PC-9 (cell line): ENCODE measurements at regions not wholly inside any gene's neighbourhood (a gene's known extent, or its start where the extent isn't known, plus 50 kb on each side); places are given as distances from the start of the nearest gene placed in this dataset.

Source experiments
- BruUV-seq: library from RNA; stranded (reverse); fragments of 400-500 nt; replicated peaks from 2 replicates; lab custom pipeline; 2021; lab: Mats Ljungman, UMichigan
- CTCF ChIA-PET: fragments of 300-600 bp; sonication (Branson Sonifier 250); formaldehyde crosslinking; loops from one replicate; lab custom pipeline; 2022; ENCODE audit warnings: antibody characterized with exemption; lab: Charles Lee
- POLR2A ChIA-PET: fragments of 300-600 bp; sonication (Branson Sonifier 250); formaldehyde crosslinking; loops from one replicate; lab custom pipeline; 2022; ENCODE audit warnings: antibody characterized with exemption; ENCODE audit not compliant: unreplicated experiment; lab: Charles Lee
- DNase-seq, 2 experiments: peaks; one replicate each; pipeline versions ENCODE4 v3.0.0 to v3.0.0-alpha.2; 2015 to 2022; ENCODE audit warnings: mixed read lengths in 1 of 2
- H2AFZ ChIP-seq: fragments of 200-600 bp; sonication (generic); 2 replicates; pipeline ENCODE4 v1.8.1; 2017; ENCODE audit warnings: antibody characterized with exemption
- H3F3A ChIP-seq: fragments of 200-600 bp; sonication (generic); 2 replicates; pipeline ENCODE4 v1.8.1; 2017; ENCODE audit warnings: antibody characterized with exemption, mild to moderate bottlenecking, low read depth; ENCODE audit not compliant: insufficient read depth
- H3K27ac ChIP-seq: fragments of 200-600 bp; sonication (generic); 2 replicates; pipeline ENCODE4 v1.6.1; 2016; ENCODE audit warnings: mixed run types
- H3K27me3 ChIP-seq: fragments of 200-600 bp; sonication (generic); 2 replicates; pipeline ENCODE4 v1.6.1; 2016; ENCODE audit warnings: low read depth, mixed run types; ENCODE audit not compliant: insufficient read depth
- H3K36me3 ChIP-seq: fragments of 200-600 bp; sonication (generic); 2 replicates; pipeline ENCODE4 v1.6.1; 2016; ENCODE audit warnings: low read depth, mixed run types
- H3K4me1 ChIP-seq: fragments of 200-600 bp; sonication (generic); replicated peaks from 2 replicates; pipeline ENCODE4 v1.6.1; 2016; ENCODE audit warnings: mixed run types; ENCODE audit not compliant: insufficient read depth
- H3K4me2 ChIP-seq: fragments of 200-600 bp; sonication (generic); 2 replicates; pipeline ENCODE4 v1.6.1; 2017; ENCODE audit warnings: mixed run types
- H3K4me3 ChIP-seq: fragments of 200-600 bp; sonication (generic); 2 replicates; pipeline ENCODE4 v1.6.1; 2016; ENCODE audit warnings: mixed run types
- H3K79me2 ChIP-seq: fragments of 200-600 bp; sonication (generic); 2 replicates; pipeline ENCODE4 v1.6.1; 2017; ENCODE audit warnings: low read depth, mixed run types
- H3K9me2 ChIP-seq: fragments of 200-600 bp; sonication (generic); 2 replicates; pipeline ENCODE4 v1.8.1; 2017; ENCODE audit warnings: mild to moderate bottlenecking; ENCODE audit not compliant: insufficient read depth
- H3K9me3 ChIP-seq: fragments of 200-600 bp; sonication (generic); 2 replicates; pipeline ENCODE4 v1.8.1; 2016; ENCODE audit warnings: low read depth; ENCODE audit not compliant: insufficient read depth
- H4K20me1 ChIP-seq: fragments of 200-600 bp; sonication (generic); 2 replicates; pipeline ENCODE4 v1.8.1; 2017; ENCODE audit not compliant: insufficient read depth
- EZH2 ChIP-seq: fragments of 200-600 bp; sonication (generic); IDR thresholded peaks from 2 replicates; pipeline ENCODE4 v1.8.0; 2017; ENCODE audit warnings: antibody characterized with exemption, low read depth
- intact Hi-C: fragments of 100-400 bp; cut with micrococcal nuclease; formaldehyde crosslinking; loops from one replicate; pipeline ENCODE4 v1.10.0; 2022; ENCODE audit not compliant: unreplicated experiment
- TF ChIP-seq, protein P1 (sequence below): fragments of 200-600 bp; sonication (generic); conservative IDR thresholded peaks from 2 replicates; pipeline ENCODE4 v1.6.1; 2017; ENCODE audit warnings: mixed run types, antibody characterized with exemption, mild to moderate bottlenecking, moderate library complexity

DNA sequence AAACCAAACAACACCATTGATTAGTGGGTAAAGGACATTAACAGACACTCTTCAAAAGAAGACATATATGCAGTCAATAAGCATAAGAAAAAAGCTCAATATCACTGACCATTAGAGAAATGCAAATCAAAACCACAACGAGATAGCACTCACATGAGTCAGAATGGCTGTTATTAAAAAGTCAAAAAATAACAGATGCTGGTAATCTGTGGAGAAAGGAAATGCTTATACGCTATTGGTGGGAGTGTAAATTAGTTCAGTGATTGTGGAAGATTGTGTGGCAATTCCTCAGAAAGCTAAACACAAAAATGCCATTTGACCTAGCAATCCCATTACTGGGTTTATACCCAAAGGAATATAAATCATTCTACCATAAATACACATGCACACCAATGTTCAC is 182.6 kb downstream of the TRPC6 start:
- Histone ChIP-seq H3K9me3 (0 out of 2 replicates have a peak, but pooled peaks cover 4% of the 10 kb centered on the region), H3F3A (no peaks in the 10 kb centered on the region), H3K4me1 (no peaks in the 10 kb centered on the region), H4K20me1 (no peaks in the 10 kb centered on the region), H2AFZ (no peak overlapping the region), H3K4me3 (no peak overlapping the region), H3K27me3 (no peaks in the 10 kb centered on the region), H3K36me3 (no peaks in the 10 kb centered on the region), H3K4me2 (no peak overlapping the region), H3K27ac (no peak overlapping the region), H3K9me2 (no peaks in the 10 kb centered on the region), H3K79me2 (no peaks in the 10 kb centered on the region)
- BruUV-seq: no TSS peak
- intact Hi-C loops: no loop called here
- POLR2A ChIA-PET: no interaction called here
- TF ChIP-seq, protein P1, sequence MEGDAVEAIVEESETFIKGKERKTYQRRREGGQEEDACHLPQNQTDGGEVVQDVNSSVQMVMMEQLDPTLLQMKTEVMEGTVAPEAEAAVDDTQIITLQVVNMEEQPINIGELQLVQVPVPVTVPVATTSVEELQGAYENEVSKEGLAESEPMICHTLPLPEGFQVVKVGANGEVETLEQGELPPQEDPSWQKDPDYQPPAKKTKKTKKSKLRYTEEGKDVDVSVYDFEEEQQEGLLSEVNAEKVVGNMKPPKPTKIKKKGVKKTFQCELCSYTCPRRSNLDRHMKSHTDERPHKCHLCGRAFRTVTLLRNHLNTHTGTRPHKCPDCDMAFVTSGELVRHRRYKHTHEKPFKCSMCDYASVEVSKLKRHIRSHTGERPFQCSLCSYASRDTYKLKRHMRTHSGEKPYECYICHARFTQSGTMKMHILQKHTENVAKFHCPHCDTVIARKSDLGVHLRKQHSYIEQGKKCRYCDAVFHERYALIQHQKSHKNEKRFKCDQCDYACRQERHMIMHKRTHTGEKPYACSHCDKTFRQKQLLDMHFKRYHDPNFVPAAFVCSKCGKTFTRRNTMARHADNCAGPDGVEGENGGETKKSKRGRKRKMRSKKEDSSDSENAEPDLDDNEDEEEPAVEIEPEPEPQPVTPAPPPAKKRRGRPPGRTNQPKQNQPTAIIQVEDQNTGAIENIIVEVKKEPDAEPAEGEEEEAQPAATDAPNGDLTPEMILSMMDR: no peak
- TF ChIP-seq EZH2: no peak
- CTCF ChIA-PET: no interaction called here
- no peak for DNase-seq

DNA sequence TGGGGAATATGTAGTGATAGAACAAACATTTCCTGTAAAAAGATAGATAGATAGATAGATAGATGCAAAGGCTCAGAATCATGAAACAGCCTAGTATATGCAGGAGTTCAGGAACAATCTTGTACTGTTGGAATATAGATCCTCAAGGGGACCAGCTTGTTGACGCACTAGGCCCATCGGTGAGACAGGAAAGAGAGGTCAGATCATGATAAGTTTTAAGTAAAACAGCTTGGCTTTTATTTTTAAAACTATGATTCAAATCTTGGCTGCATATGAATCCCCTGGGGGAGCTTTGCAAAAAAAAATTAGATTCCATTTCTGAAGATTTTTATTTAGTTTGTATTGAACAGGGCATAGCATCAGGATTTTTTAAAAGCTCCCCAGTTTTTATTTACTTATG is 185.8 kb downstream of the TRPC6 start:
- Histone ChIP-seq H3K9me2 (no peaks in the 10 kb centered on the region), H3K4me2 (no peak overlapping the region), H3K9me3 (no peaks in the 10 kb centered on the region), H3K27me3 (no peaks in the 10 kb centered on the region), H3K79me2 (no peaks in the 10 kb centered on the region), H3F3A (no peaks in the 10 kb centered on the region), H3K4me3 (no peak overlapping the region), H3K4me1 (no peaks in the 10 kb centered on the region), H4K20me1 (no peaks in the 10 kb centered on the region), H2AFZ (no peak overlapping the region), H3K27ac (no peak overlapping the region), H3K36me3 (no peaks in the 10 kb centered on the region)
- BruUV-seq: no TSS peak
- ChIA-PET POLR2A (no interaction called here), CTCF (no interaction called here)
- TF ChIP-seq, protein P1: no peak
- no peak for DNase-seq
- intact Hi-C loops: no loop called here

DNA sequence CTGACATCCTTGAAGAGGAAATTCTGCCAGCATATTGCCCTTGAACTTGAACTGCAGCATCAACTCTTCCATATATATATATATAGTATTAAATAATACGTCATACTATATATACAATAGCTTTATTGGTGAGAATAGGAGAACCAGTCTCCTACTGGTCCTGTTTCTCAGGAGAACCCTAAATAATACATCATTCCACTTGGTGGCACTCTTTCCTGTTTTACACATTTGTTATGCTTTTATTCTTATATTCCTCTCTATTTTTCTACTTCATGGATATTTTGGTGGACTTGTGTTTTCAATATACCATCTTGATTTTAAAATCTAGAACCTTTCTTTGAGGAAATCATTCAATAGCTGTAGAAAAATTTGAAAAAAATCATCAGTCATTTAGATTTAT is 193.3 kb downstream of the TRPC6 start:
- Histone ChIP-seq H3F3A (no peaks in the 10 kb centered on the region), H3K4me2 (no peak overlapping the region), H3K36me3 (no peaks in the 10 kb centered on the region), H3K9me2 (no peaks in the 10 kb centered on the region), H4K20me1 (no peaks in the 10 kb centered on the region), H3K79me2 (no peaks in the 10 kb centered on the region), H2AFZ (no peak overlapping the region), H3K27ac (no peak overlapping the region), H3K9me3 (no peaks in the 10 kb centered on the region), H3K27me3 (no peaks in the 10 kb centered on the region), H3K4me1 (no peaks in the 10 kb centered on the region), H3K4me3 (no peak overlapping the region)
- TF ChIP-seq, protein P1: peak; percentile 51
- no peak for TF ChIP-seq EZH2
- CTCF ChIA-PET: no interaction called here
- DNase-seq: no peak
- BruUV-seq: no TSS peak
- intact Hi-C loops: loop anchor here (5.0 kb wide), 1 partner anchor 457 kb away; no protein-coding TSS in a partner anchor
- POLR2A ChIA-PET: no interaction called here
